22Rv1 (cell line): ENCODE measurements at regions not wholly inside any gene's neighbourhood (a gene's known extent, or its start where the extent isn't known, plus 50 kb on each side); places are given as distances from the start of the nearest gene placed in this dataset.

Experiments
- CTCF ChIP-seq: fragments of 450-650 bp; IDR thresholded peaks from 2 replicates; pipeline ENCODE4 v1.5.1; 2017; ENCODE audit warnings: mild to moderate bottlenecking
- ZFX ChIP-seq: fragments of 450-650 bp; IDR thresholded peaks from 2 replicates; pipeline ENCODE4 v1.6.1; 2017; ENCODE audit warnings: antibody characterized with exemption, borderline replicate concordance

- TF ChIP-seq CTCF (no peak), ZFX (no peak)
These were observed 141.1 kb upstream of the ITGB1 start for GRCh38 chr10:33098951-33099663.
